IMR-90 (cell line): ENCODE measurements at regions not wholly inside any gene's neighbourhood (a gene's known extent, or its start where the extent isn't known, plus 50 kb on each side); places are given as distances from the start of the nearest gene placed in this dataset.

ENCODE experiments used
- ATAC-seq: fragments of 200-7000 bp; cut with Tn5 transposase; 2 replicates; pipeline ENCODE4 v1.9.1; 2020; ENCODE audit warnings: low read depth, mild to moderate bottlenecking, moderate library complexity
- BruUV-seq: library from RNA; stranded (reverse); fragments of 400-500 nt; replicated peaks from 2 replicates; lab custom pipeline; 2021; lab: Mats Ljungman, UMichigan
- CTCF ChIA-PET: fragments of 300-600 bp; formaldehyde crosslinking; extraction: SDS; loops from one replicate; lab custom pipeline; 2021; ENCODE audit warnings: antibody characterized with exemption; lab: Yijun Ruan, JAX
- POLR2A ChIA-PET: fragments of 300-600 bp; sonication (Branson Sonifier 250); formaldehyde crosslinking; loops from one replicate; lab custom pipeline; 2022; ENCODE audit warnings: antibody characterized with exemption; ENCODE audit not compliant: unreplicated experiment; lab: Charles Lee
- DNase-seq: peaks from one replicate; pipeline ENCODE4 v3.0.0; 2013
- H2AFZ ChIP-seq: replicated peaks from 2 replicates; pipeline ENCODE3; 2013; ENCODE audit warnings: low read length, mild to moderate bottlenecking; ENCODE audit not compliant: poor library complexity
- H2AK5ac ChIP-seq: 2 replicates; pipeline ENCODE4 v1.6.1; 2013; ENCODE audit warnings: low read depth, low read length, inconsistent platforms
- H2AK9ac ChIP-seq: replicated peaks from 2 replicates; pipeline ENCODE3; 2013; ENCODE audit warnings: mild to moderate bottlenecking, low read depth, low read length, moderate library complexity; ENCODE audit not compliant: poor library complexity
- H2BK120ac ChIP-seq: 2 replicates; pipeline ENCODE4 v1.6.1; 2013; ENCODE audit warnings: low read depth, low read length, inconsistent platforms
- H2BK15ac ChIP-seq: 3 replicates; pipeline ENCODE4 v1.6.1; 2013; ENCODE audit warnings: low read depth, low read length, inconsistent platforms
- H2BK20ac ChIP-seq: 2 replicates; pipeline ENCODE4 v1.6.1; 2013; ENCODE audit warnings: low read depth, mild to moderate bottlenecking, inconsistent platforms, low read length, moderate library complexity
- H2BK5ac ChIP-seq: 2 replicates; pipeline ENCODE4 v1.6.1; 2013; ENCODE audit warnings: mild to moderate bottlenecking, low read depth, low read length, inconsistent platforms; ENCODE audit not compliant: poor library complexity, severe bottlenecking
- H3K14ac ChIP-seq: replicated peaks from 2 replicates; pipeline ENCODE4 v1.6.1; 2013; ENCODE audit warnings: low read depth, low read length, inconsistent platforms
- H3K18ac ChIP-seq: 2 replicates; pipeline ENCODE4 v1.6.1; 2013; ENCODE audit warnings: low read depth, low read length, control low read depth
- H3K23ac ChIP-seq: 2 replicates; pipeline ENCODE4 v1.6.1; 2013; ENCODE audit warnings: low read depth, low read length, inconsistent platforms
- H3K27ac ChIP-seq: 2 replicates; pipeline ENCODE4 v1.5.1; 2013; ENCODE audit warnings: mild to moderate bottlenecking, control low read depth, low read length; ENCODE audit not compliant: insufficient read depth
- H3K27me3 ChIP-seq: 2 replicates; pipeline ENCODE4 v1.6.1; 2013; ENCODE audit warnings: low read length; ENCODE audit not compliant: control insufficient read depth, insufficient read depth
- H3K36me3 ChIP-seq: 2 replicates; pipeline ENCODE4 v1.6.1; 2013; ENCODE audit warnings: low read length, mixed read lengths; ENCODE audit not compliant: control insufficient read depth, insufficient read depth
- H3K4ac ChIP-seq: 2 replicates; pipeline ENCODE4 v1.6.1; 2013; ENCODE audit warnings: low read depth, low read length, inconsistent platforms
- H3K4me1 ChIP-seq: 2 replicates; pipeline ENCODE4 v1.6.1; 2013; ENCODE audit warnings: low read length, mixed read lengths; ENCODE audit not compliant: control insufficient read depth, insufficient read depth
- H3K4me2 ChIP-seq: 2 replicates; pipeline ENCODE4 v1.6.1; 2013; ENCODE audit warnings: low read depth, mild to moderate bottlenecking, control low read depth, low read length, moderate library complexity
- H3K4me3 ChIP-seq: 2 replicates; pipeline ENCODE4 v1.5.1; 2013; ENCODE audit warnings: low read depth, mild to moderate bottlenecking, control low read depth, low read length, moderate library complexity; ENCODE audit not compliant: insufficient read depth
- H3K56ac ChIP-seq: 2 replicates; pipeline ENCODE4 v1.6.1; 2013; ENCODE audit warnings: low read length, inconsistent platforms; ENCODE audit not compliant: insufficient read depth; ENCODE audit errors: extremely low read depth
- H3K79me1 ChIP-seq, 2 experiments: 2 replicates each; pipeline ENCODE4 v1.6.1; 2013; ENCODE audit warnings: low read length in 2 of 2, inconsistent platforms in 1 of 2, low read depth in 1 of 2
- H3K9ac ChIP-seq: 2 replicates; pipeline ENCODE4 v1.6.1; 2013; ENCODE audit warnings: low read depth, low read length, control low read depth
- H3K9me1 ChIP-seq: 2 replicates; pipeline ENCODE4 v1.6.1; 2013; ENCODE audit warnings: low read length, inconsistent platforms; ENCODE audit not compliant: insufficient read depth
- H3K9me3 ChIP-seq: 2 replicates; pipeline ENCODE4 v1.6.1; 2013; ENCODE audit warnings: low read length; ENCODE audit not compliant: control insufficient read depth, insufficient read depth
- H4K20me1 ChIP-seq: 2 replicates; pipeline ENCODE4 v1.6.1; 2013; ENCODE audit warnings: low read length, inconsistent platforms; ENCODE audit not compliant: insufficient read depth
- H4K5ac ChIP-seq: 2 replicates; pipeline ENCODE4 v1.6.1; 2013; ENCODE audit warnings: mild to moderate bottlenecking, low read depth, low read length, control low read depth
- H4K8ac ChIP-seq, 2 experiments: 2 replicates each; pipeline ENCODE4 v1.6.1; 2013; ENCODE audit warnings: low read depth in 2 of 2, low read length in 2 of 2, control low read depth in 1 of 2, inconsistent platforms in 1 of 2
- H4K91ac ChIP-seq: 2 replicates; pipeline ENCODE4 v1.6.1; 2013; ENCODE audit warnings: low read depth, low read length, inconsistent platforms; ENCODE audit not compliant: insufficient read depth
- BHLHE40 ChIP-seq: fragments of 150-350 bp; IDR thresholded peaks from 2 replicates; pipeline ENCODE4 v1.6.1; 2016; ENCODE audit warnings: mild to moderate bottlenecking, low read depth, low read length
- CEBPB ChIP-seq: IDR thresholded peaks from 2 replicates; pipeline ENCODE4 v1.6.1; 2012; ENCODE audit warnings: low read depth, low read length, improper control_type of control experiment
- CHD1 ChIP-seq: IDR thresholded peaks from 2 replicates; pipeline ENCODE4 v1.6.1; 2012; ENCODE audit warnings: low read depth, low read length, improper control_type of control experiment
- FOS ChIP-seq: fragments of 150-350 bp; IDR thresholded peaks from 2 replicates; pipeline ENCODE4 v1.6.1; 2016; ENCODE audit warnings: low read depth, low read length
- MAFK ChIP-seq: IDR thresholded peaks from 2 replicates; pipeline ENCODE4 v1.6.1; 2012; ENCODE audit warnings: low read depth, low read length, improper control_type of control experiment
- MAZ ChIP-seq: IDR thresholded peaks from 2 replicates; pipeline ENCODE4 v1.6.1; 2012; ENCODE audit warnings: low read depth, mild to moderate bottlenecking, low read length, improper control_type of control experiment, moderate library complexity, borderline replicate concordance
- MXI1 ChIP-seq: IDR thresholded peaks from 2 replicates; pipeline ENCODE4 v1.6.1; 2012; ENCODE audit warnings: low read depth, mild to moderate bottlenecking, low read length, moderate library complexity, borderline replicate concordance
- NFE2L2 ChIP-seq: fragments of 150-350 bp; IDR thresholded peaks from 2 replicates; pipeline ENCODE4 v1.6.1; 2016; ENCODE audit warnings: low read depth, mild to moderate bottlenecking, low read length
- POLR2A ChIP-seq: IDR thresholded peaks from 2 replicates; pipeline ENCODE4 v1.6.1; 2012; ENCODE audit warnings: mild to moderate bottlenecking, low read depth, low read length
- RAD21 ChIP-seq: IDR thresholded peaks from 2 replicates; pipeline ENCODE4 v1.6.1; 2012; ENCODE audit warnings: low read length, improper control_type of control experiment
- RCOR1 ChIP-seq: IDR thresholded peaks from 2 replicates; pipeline ENCODE4 v1.6.1; 2012; ENCODE audit warnings: mild to moderate bottlenecking, low read length, improper control_type of control experiment; ENCODE audit not compliant: insufficient replicate concordance
- RFX5 ChIP-seq: IDR thresholded peaks from 2 replicates; pipeline ENCODE4 v1.8.0; 2012; ENCODE audit warnings: low read depth, mild to moderate bottlenecking, low read length, moderate library complexity
- SMC3 ChIP-seq: fragments of 150-350 bp; IDR thresholded peaks from 2 replicates; pipeline ENCODE4 v1.6.1; 2016; ENCODE audit warnings: low read depth, mild to moderate bottlenecking, antibody characterized with exemption, low read length, moderate library complexity
- USF2 ChIP-seq: fragments of 150-350 bp; IDR thresholded peaks from 2 replicates; pipeline ENCODE4 v1.6.1; 2017; ENCODE audit warnings: mild to moderate bottlenecking, antibody characterized with exemption, low read length, low read depth
- WGBS, 2 experiments: methylation state at CpG; one replicate each; pipeline versions ENCODE4 v1.1.5 to v1.1.7; 2013; ENCODE audit warnings: missing lambda C conversion rate in 2 of 2; ENCODE audit not compliant: insufficient read length in 1 of 2; ENCODE audit errors: extremely low coverage in 2 of 2; 5-methylcytosine and 5-hydroxymethylcytosine counted together
- dilution Hi-C: fragments of 300-500 bp; cut with HindIII; formaldehyde crosslinking; loops from one replicate; pipeline ENCODE4 v1.14.3; 2018; ENCODE audit warnings: low sequenced_read_pairs; ENCODE audit not compliant: unreplicated experiment
- in situ Hi-C: fragments of 300-500 bp; cut with MboI; formaldehyde crosslinking; loops from 3 replicates; pipeline ENCODE4 v1.14.3; 2019; ENCODE audit warnings: low sequenced_read_pairs, inconsistent platforms, mixed read lengths
- intact Hi-C: fragments of 100-400 bp; cut with micrococcal nuclease; formaldehyde crosslinking; loops from 2 replicates; pipeline ENCODE4 v1.10.0; 2022
- TF ChIP-seq, protein P1 (sequence below): conservative IDR thresholded peaks from 2 replicates; pipeline ENCODE4 v1.5.1; 2012; ENCODE audit warnings: mild to moderate bottlenecking, low read depth, low read length, improper control_type of control experiment
- TF ChIP-seq, protein P2 (sequence below): fragments of 150-350 bp; IDR thresholded peaks from 2 replicates; pipeline ENCODE4 v1.6.1; 2016; ENCODE audit warnings: low read depth, mild to moderate bottlenecking, low read length, moderate library complexity, borderline replicate concordance

DNA sequence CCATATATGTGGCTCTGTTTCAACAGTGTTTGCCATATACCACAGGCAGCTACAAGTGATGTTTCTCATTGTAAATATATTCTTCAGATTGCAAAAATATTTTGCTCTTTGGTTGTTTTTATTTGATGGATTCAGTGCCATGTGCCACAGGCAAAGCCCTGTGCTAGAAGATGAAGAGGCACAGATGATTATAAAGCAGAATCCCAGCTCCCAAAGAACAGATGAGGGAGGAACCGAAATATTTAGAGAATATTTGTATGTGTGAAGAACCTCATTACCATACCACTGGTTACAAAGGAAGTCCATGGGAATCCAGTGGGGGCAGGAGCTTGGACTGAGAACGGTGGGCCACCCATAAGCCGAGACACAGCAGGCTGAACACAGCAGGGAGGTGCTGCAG is 143.8 kb upstream of the NDUFV2 start:
- no peak overlapping the region for H3K9ac ChIP-seq
- H4K91ac ChIP-seq = peak overlapping the region; percentile 36; the same call in 1 of the 2 replicates
- H3K23ac ChIP-seq = no peak overlapping the region
- no peak for TF ChIP-seq USF2
- no peak for TF ChIP-seq SMC3
- TF ChIP-seq, protein P1, sequence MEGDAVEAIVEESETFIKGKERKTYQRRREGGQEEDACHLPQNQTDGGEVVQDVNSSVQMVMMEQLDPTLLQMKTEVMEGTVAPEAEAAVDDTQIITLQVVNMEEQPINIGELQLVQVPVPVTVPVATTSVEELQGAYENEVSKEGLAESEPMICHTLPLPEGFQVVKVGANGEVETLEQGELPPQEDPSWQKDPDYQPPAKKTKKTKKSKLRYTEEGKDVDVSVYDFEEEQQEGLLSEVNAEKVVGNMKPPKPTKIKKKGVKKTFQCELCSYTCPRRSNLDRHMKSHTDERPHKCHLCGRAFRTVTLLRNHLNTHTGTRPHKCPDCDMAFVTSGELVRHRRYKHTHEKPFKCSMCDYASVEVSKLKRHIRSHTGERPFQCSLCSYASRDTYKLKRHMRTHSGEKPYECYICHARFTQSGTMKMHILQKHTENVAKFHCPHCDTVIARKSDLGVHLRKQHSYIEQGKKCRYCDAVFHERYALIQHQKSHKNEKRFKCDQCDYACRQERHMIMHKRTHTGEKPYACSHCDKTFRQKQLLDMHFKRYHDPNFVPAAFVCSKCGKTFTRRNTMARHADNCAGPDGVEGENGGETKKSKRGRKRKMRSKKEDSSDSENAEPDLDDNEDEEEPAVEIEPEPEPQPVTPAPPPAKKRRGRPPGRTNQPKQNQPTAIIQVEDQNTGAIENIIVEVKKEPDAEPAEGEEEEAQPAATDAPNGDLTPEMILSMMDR = no peak
- TF ChIP-seq, protein P2, sequence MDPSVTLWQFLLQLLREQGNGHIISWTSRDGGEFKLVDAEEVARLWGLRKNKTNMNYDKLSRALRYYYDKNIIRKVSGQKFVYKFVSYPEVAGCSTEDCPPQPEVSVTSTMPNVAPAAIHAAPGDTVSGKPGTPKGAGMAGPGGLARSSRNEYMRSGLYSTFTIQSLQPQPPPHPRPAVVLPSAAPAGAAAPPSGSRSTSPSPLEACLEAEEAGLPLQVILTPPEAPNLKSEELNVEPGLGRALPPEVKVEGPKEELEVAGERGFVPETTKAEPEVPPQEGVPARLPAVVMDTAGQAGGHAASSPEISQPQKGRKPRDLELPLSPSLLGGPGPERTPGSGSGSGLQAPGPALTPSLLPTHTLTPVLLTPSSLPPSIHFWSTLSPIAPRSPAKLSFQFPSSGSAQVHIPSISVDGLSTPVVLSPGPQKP = no peak
- no peak for TF ChIP-seq POLR2A
- no peak for TF ChIP-seq BHLHE40
- no peak for TF ChIP-seq FOS
- TF ChIP-seq RFX5 = no peak
- TF ChIP-seq CHD1 = no peak
- TF ChIP-seq RAD21 = no peak
- TF ChIP-seq RCOR1 = no peak
- TF ChIP-seq MAFK = no peak
- no peak for TF ChIP-seq MAZ
- TF ChIP-seq MXI1 = no peak
- TF ChIP-seq NFE2L2 = no peak
- no peak for TF ChIP-seq CEBPB
- peaks cover 2% of the 10 kb centered on the region; the same call in 1 of the 2 replicates for H3K9me3 ChIP-seq
- H3K56ac ChIP-seq = no peak overlapping the region
- no peak overlapping the region for H2BK5ac ChIP-seq
- H4K20me1 ChIP-seq = no peaks in the 10 kb centered on the region
- no peak overlapping the region for H4K5ac ChIP-seq
- peak overlapping the region; percentile 38; the same call in 1 of the 2 replicates for H2BK20ac ChIP-seq
- ATAC-seq (no peak), DNase-seq (no peak)
- H2AK5ac ChIP-seq = peak overlapping the region; percentile 83
- H3K14ac ChIP-seq = peak overlapping the region; percentile 35; the same call in 1 of the 2 replicates
- H3K4me1 ChIP-seq = peaks cover 13% of the 10 kb centered on the region
- peaks cover 21% of the 10 kb centered on the region for H3K9me1 ChIP-seq
- in situ Hi-C loops (no loop called here), intact Hi-C loops (no loop called here), dilution Hi-C loops (no loop called here)
- no peaks in the 10 kb centered on the region; a peak in 1 of 4 replicates for H3K79me1 ChIP-seq
- H3K4me3 ChIP-seq = no peak overlapping the region
- H3K4me2 ChIP-seq = no peak overlapping the region
- no peak overlapping the region for H3K27ac ChIP-seq
- no peaks in the 10 kb centered on the region for H3K36me3 ChIP-seq
- no peak overlapping the region; a peak in 1 of 4 replicates for H4K8ac ChIP-seq
- H3K4ac ChIP-seq = 0 out of 2 replicates have a peak overlapping the region, but pooled peaks have one; percentile 33
- H3K18ac ChIP-seq = no peak overlapping the region
- no peak overlapping the region for H2AFZ ChIP-seq
- ChIA-PET POLR2A (no interaction called here), CTCF (no interaction called here)
- H3K27me3 ChIP-seq = no peaks in the 10 kb centered on the region
- H2BK120ac ChIP-seq = peak overlapping the region; percentile 13
- no CpG with 5 or more reads among the region's 3 CpGs for WGBS, 2 experiments
- peak overlapping the region; percentile 28; the same call in 2 of the 3 replicates for H2BK15ac ChIP-seq
- BruUV-seq = no TSS peak
- no peak overlapping the region for H2AK9ac ChIP-seq
